Keratinocyte (primary cell): ENCODE measurements at regions not wholly inside any gene's neighbourhood (a gene's known extent, or its start where the extent isn't known, plus 50 kb on each side); places are given as distances from the start of the nearest gene placed in this dataset.

ENCODE experiments used
- CTCF ChIP-seq, 3 experiments: IDR thresholded peaks in 1 of 3; conservative IDR thresholded peaks in 1 of 3; optimal IDR thresholded peaks in 1 of 3; 2 replicates in 2 of 3; 3 replicates in 1 of 3; pipeline versions ENCODE3 to v1.5.1; 2011; ENCODE audit warnings: low read length in 3 of 3, mild to moderate bottlenecking in 3 of 3, moderate library complexity in 2 of 3, control low read depth in 1 of 3, inconsistent platforms in 1 of 3; ENCODE audit not compliant: insufficient read depth in 2 of 3; ENCODE audit errors: extremely low read depth in 1 of 3
- EZH2 ChIP-seq: IDR thresholded peaks from one replicate; pipeline ENCODE4 v1.6.1; 2012; ENCODE audit warnings: inconsistent platforms, mild to moderate bottlenecking, low read length, moderate library complexity

- TF ChIP-seq CTCF (optimal IDR thresholded peaks at IDR 0.05 in 1 of 3, IDR thresholded peaks at IDR 0.05 in 1 of 3, conservative IDR thresholded peaks at IDR 0.05 in 1 of 3; ENCODE audit: extremely low read depth in 1 of 3, insufficient read depth in 2 of 3, low read length in 3 of 3) (no peak), EZH2 (no peak)
Measured at GRCh38 chr16:65994291-65994690, 372.2 kb upstream of the CDH5 start.
